ENCODE measurements at regions not wholly inside any gene's neighbourhood (a gene's known extent, or its start where the extent isn't known, plus 50 kb on each side); places are given as distances from the start of the nearest gene placed in this dataset.
"Not testable (repeated sequence)": the region's sequence is repeated elsewhere in the genome, so short reads cannot be mapped to it uniquely, and the experiment has no call there.

GRCh38 chr2:95654897-95655296, 63.1 kb downstream of the TRIM43 start:
- not testable (repeated sequence) for DNase-seq (ENCODE audit: low read depth)

DNA sequence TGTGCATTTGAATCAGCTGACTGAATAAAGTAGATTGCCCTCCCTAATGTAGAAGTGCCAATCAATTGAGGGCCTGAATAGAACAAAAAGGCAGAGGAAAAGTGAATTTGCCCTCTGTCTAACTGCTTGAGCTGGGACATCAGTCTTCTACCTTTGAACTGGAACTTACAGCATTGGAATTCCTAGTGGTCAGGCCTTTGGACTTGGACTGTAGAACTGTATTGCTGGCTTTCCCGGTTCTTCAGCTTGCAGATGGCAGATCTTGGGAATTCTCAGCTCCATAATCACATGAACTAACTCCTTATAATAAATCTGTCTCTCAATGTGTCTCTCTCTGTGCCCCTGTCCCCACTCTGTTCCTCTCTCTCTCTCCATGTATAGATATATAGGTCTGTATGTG, 64.8 kb downstream of the TRIM43 start:
- DNase-seq (ENCODE audit: low read depth): not testable (repeated sequence)

GRCh38 chr2:95657937-95658336, 66.1 kb downstream of the TRIM43 start:
- DNase-seq (ENCODE audit: low read depth): not testable (repeated sequence)

GRCh38 chr2:95660766-95661562, 69.2 kb downstream of the TRIM43 start:
- not testable (repeated sequence) for DNase-seq (ENCODE audit: low read depth)

- not testable (repeated sequence) for DNase-seq (ENCODE audit: low read depth)
Observed at GRCh38 chr2:95663471-95664441, 72.0 kb downstream of the TRIM43 start.

GRCh38 chr2:95666636-95667035, 74.8 kb downstream of the TRIM43 start:
- not testable (repeated sequence) for DNase-seq (ENCODE audit: low read depth)

- no peak for DNase-seq (ENCODE audit: low read depth)
Observed at GRCh38 chr2:95667480-95667879, 75.7 kb downstream of the TRIM43 start.

DNA sequence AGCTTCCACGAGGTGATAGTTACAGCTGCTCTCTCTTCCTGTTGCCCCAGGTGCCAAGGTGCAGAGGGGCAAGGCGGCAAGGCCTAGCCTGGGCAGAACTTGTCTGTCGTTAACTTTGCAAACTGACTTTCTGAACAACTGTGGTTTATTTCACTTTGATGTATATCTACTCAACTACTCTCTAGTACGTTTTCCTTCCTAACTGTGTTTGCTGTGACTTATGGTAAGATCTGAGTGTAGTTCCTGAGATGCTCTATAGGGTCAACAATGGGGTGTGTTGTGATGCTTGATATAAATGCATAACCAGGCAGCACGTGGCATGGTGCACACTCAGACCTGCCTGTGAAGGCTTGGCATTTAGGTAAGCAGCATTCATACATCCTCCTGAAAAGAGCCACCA, 77.1 kb downstream of the TRIM43 start:
- DNase-seq (ENCODE audit: low read depth): not testable (repeated sequence)

DNA sequence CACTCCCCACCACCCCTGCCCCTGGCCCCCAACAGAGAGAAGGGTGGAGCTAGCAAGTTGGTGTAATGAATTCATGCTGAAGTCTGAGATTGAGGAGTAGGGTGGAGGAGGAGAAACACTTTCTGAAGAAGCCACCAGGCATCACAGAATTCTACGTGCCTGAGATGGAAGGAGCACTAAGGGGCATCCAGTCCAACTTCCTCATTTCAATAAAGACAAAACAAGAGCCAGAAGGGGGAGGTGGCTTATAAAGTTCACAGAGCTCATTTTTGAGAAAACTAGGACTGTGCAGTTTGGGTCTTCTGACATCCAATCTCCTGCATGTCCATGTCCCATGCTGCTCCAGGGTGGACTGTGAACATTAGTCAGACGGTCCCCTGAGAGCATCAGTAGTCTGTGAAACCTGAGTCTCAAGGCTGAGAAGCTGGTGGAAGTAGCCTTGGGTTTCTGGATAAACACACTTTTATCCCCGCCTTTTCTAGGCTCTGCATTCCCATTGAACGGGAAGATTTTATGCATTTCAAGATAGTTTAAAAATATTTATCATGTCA, 77.7 kb downstream of the TRIM43 start:
- no peak for DNase-seq (ENCODE audit: low read depth)

DNA sequence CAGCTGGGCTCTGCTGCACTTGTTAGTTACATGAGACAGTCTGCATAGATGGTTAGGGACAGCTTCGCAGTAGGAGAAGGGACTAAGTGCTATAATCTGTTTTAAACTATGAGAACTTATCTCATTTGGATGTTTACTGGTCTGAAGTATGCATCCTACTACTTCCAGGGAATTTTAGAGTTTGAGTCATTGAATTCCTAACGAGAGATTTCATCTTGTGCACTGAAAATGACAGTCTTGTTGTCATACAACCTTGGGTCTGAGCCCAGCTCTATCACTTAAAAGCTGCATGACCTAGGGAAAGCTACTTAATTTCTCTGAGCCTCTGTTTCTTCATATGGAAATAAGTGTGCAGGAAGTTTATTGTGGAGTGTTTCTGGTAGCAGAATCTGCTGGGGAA, 78.4 kb downstream of the TRIM43 start:
- no peak for DNase-seq (ENCODE audit: low read depth)

- DNase-seq (ENCODE audit: low read depth): no peak
Observed at GRCh38 chr2:95670686-95671085, 78.9 kb downstream of the TRIM43 start.

- DNase-seq (ENCODE audit: low read depth): not testable (repeated sequence)
Observed at GRCh38 chr2:95671171-95671570, 79.4 kb downstream of the TRIM43 start.

- DNase-seq (ENCODE audit: low read depth): not testable (repeated sequence)
Observed at GRCh38 chr2:95671992-95672391, 80.2 kb downstream of the TRIM43 start.

- DNase-seq (ENCODE audit: low read depth): not testable (repeated sequence)
Observed at GRCh38 chr2:95672500-95672899, 80.7 kb downstream of the TRIM43 start.

DNA sequence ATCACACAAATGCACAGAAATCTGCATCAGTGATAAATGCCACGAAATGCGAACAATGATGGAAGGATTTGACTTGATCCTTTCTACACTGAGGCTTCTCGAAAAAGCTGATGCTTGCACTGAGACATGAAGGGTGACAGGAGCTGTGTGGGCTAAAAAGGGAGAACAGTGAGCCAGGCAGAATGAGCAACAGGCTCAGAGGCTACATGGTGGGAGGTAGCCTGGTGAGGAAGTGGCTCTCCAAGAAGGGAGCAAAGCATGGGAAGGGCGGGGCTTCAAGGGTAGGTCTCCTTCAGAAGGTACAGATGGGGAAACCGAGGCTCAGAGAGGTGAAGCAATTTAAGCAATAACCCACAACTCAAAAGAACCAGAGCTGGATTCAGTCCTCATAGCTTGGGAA, 82.4 kb downstream of the TRIM43 start:
- DNase-seq (ENCODE audit: low read depth): no peak

DNA sequence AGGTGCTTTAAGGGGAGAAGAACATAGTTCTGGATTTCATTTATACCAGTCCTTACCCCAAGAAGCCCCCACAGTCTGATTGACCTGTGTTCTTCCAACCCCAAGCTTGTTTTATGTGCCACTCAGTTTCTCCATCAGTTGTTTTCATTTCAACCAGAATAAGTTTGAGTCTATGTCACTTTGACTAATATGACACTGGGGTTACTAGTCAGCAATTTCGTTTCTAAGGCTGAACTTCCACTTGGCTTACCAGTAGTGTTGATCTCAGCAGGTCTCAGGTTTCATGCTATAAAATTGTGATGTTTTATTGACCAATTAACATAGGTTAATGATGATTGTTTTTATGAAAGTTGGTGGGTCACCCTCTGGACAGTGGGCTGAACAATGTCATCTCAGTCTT, 84.8 kb downstream of the TRIM43 start:
- not testable (repeated sequence) for DNase-seq (ENCODE audit: low read depth)

- DNase-seq (ENCODE audit: low read depth): no peak
Observed at GRCh38 chr2:95677346-95677745, 85.5 kb downstream of the TRIM43 start.

- DNase-seq (ENCODE audit: low read depth): not testable (repeated sequence)
Observed at GRCh38 chr2:95677833-95678232, 86.0 kb downstream of the TRIM43 start.

- DNase-seq (ENCODE audit: low read depth): not testable (repeated sequence)
Observed at GRCh38 chr2:95681158-95681557, 89.4 kb downstream of the TRIM43 start.

DNA sequence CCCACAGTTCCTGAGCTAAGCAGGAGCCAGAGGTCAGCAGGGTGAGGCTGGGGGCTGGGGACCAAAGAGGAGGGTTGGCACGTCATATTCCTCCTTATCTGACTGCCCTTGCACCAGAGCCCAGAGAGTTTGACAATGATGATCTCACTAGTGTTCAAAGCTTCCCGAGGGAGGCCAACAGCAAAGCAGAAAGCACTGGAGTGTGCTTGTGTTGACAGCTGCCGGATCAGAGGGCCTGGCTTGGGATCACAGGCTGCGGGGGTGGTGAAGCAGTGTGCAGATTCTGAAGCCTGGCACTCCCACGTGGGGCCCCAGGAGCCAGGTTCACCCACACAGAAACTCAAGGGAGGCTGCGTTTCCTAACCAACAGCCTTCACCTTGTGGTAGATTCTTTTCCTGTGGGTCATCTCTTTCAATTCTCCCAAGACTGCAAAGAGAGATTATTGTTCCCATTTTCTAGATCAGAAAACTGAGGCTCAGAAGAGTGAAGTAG, 89.8 kb downstream of the TRIM43 start:
- not testable (repeated sequence) for DNase-seq (ENCODE audit: low read depth)

DNA sequence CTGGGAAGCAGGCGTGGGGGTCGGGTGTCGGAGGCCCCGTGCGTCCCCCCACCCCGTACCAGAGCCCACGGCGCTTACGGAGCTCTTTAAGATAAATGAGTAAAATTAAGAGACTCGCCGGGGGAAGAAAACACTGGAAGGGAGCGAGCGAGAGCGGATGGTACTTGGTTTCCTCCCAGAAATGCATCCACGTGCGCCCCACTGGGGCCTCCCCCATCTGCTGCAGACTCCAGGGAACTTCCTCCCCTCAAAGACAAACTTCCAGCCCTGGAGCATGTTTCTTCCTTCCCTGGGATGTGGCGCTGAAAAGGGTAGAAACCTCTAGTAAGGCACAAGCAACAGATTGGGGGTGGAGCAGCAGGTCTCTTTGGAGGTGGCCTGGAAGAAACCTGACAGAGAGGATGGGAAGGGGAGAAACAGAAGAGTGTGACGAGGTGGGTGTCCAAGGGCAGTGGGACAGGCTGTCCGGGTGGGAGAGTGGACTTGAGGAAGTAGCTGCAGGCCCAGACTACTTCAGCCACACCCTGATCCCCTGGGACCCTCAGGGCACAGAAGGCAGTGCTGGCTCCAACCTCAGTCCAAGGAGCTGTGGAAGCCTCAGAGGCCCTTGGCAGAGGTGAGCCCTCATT, 91.2 kb downstream of the TRIM43 start:
- DNase-seq (ENCODE audit: low read depth): not testable (repeated sequence)

GRCh38 chr2:95685513-95685912, 93.7 kb downstream of the TRIM43 start:
- no peak for DNase-seq (ENCODE audit: low read depth)

All from CMK (cell line).